GM12878 (cell line): ENCODE measurements at regions not wholly inside any gene's neighbourhood (a gene's known extent, or its start where the extent isn't known, plus 50 kb on each side); places are given as distances from the start of the nearest gene placed in this dataset.

ENCODE experiments used
- ATAC-seq: fragments of 200-7000 bp; cut with Tn5 transposase; 3 replicates; pipeline ENCODE4 v1.9.1; 2020; ENCODE audit warnings: mild to moderate bottlenecking, moderate library complexity
- BruUV-seq: library from RNA; stranded (reverse); fragments of 400-500 nt; replicated peaks from 2 replicates; lab custom pipeline; 2021; lab: Mats Ljungman, UMichigan
- CTCF ChIA-PET: fragments of 300-600 bp; sonication (Branson Sonifier 250); formaldehyde crosslinking; extraction: SDS; loops from one replicate; lab custom pipeline; 2021; ENCODE audit warnings: inconsistent platforms; lab: Yijun Ruan, JAX
- POLR2A ChIA-PET: fragments of 350-600 bp; formaldehyde crosslinking; extraction: SDS; loops from one replicate; lab custom pipeline; 2021; ENCODE audit warnings: inconsistent platforms; lab: Charles Lee
- RAD21 ChIA-PET: fragments of 300-600 bp; sonication (Branson Sonifier 250); formaldehyde crosslinking; loops from one replicate; lab custom pipeline; 2023; ENCODE audit warnings: antibody characterized with exemption; ENCODE audit not compliant: unreplicated experiment; lab: Charles Lee
- SMC1A ChIA-PET: fragments of 300-600 bp; sonication (Branson Sonifier 250); formaldehyde crosslinking; loops from one replicate; lab custom pipeline; 2023; ENCODE audit not compliant: unreplicated experiment, uncharacterized antibody; lab: Charles Lee
- DNase-seq: peaks from one replicate; pipeline ENCODE4 v3.0.0-alpha.2; 2011; ENCODE audit warnings: low read depth, low spot score
- FAIRE-seq: peaks from 3 replicates; lab custom pipeline; 2011; peaks lifted over from hg19 to GRCh38; lab: Jason Lieb, UNC
- H2AFZ ChIP-seq: 2 replicates; pipeline ENCODE4 v1.6.0; 2011; ENCODE audit warnings: low read depth, low read length, control low read depth; ENCODE audit not compliant: control insufficient read depth
- H3K27ac ChIP-seq: 2 replicates; pipeline ENCODE4 v1.5.1; 2011; ENCODE audit warnings: control low read depth; ENCODE audit not compliant: control insufficient read depth, insufficient read depth
- H3K27me3 ChIP-seq, 2 experiments: replicated peaks in 1 of 2; 2 replicates each; pipeline versions ENCODE4 v1.6.0 to v1.6.1; 2011; ENCODE audit warnings: low read length in 1 of 2; ENCODE audit not compliant: control insufficient read depth in 2 of 2, insufficient read depth in 2 of 2
- H3K36me3 ChIP-seq, 2 experiments: 2 replicates each; pipeline ENCODE4 v1.5.1; 2011; ENCODE audit warnings: low read length in 1 of 2; ENCODE audit not compliant: control insufficient read depth in 2 of 2, insufficient read depth in 2 of 2
- H3K4me1 ChIP-seq: 2 replicates; pipeline ENCODE4 v1.6.1; 2011; ENCODE audit warnings: mild to moderate bottlenecking, low read length, moderate library complexity, mixed read lengths; ENCODE audit not compliant: control insufficient read depth, insufficient read depth
- H3K4me2 ChIP-seq: 2 replicates; pipeline ENCODE4 v1.6.0; 2011; ENCODE audit warnings: control low read depth; ENCODE audit not compliant: control insufficient read depth, insufficient read depth
- H3K4me3 ChIP-seq: fragments of 200-600 bp; sonication (generic); 2 replicates; pipeline ENCODE4 v1.5.1; 2016
- H3K79me2 ChIP-seq: 2 replicates; pipeline ENCODE4 v1.6.0; 2011; ENCODE audit warnings: low read length; ENCODE audit not compliant: control insufficient read depth, insufficient read depth
- H3K9ac ChIP-seq: 2 replicates; pipeline ENCODE4 v1.8.0; 2011; ENCODE audit warnings: low read length, control low read depth, mixed read lengths; ENCODE audit not compliant: control insufficient read depth, insufficient read depth
- H3K9me3 ChIP-seq: replicated peaks from 3 replicates; pipeline ENCODE4 v1.5.1; 2011; ENCODE audit warnings: mild to moderate bottlenecking, low read length; ENCODE audit not compliant: control insufficient read depth, insufficient read depth
- H4K20me1 ChIP-seq: 2 replicates; pipeline ENCODE4 v1.6.0; 2011; ENCODE audit not compliant: control insufficient read depth, insufficient read depth
- ATF3 ChIP-seq: IDR thresholded peaks from 2 replicates; pipeline ENCODE4 v1.6.1; 2011; ENCODE audit warnings: low read depth, mild to moderate bottlenecking, low read length, moderate library complexity, borderline replicate concordance; ENCODE audit errors: extremely low read depth
- ATF7 ChIP-seq: fragments of 450-650 bp; IDR thresholded peaks from 2 replicates; pipeline ENCODE4 v1.6.1; 2016; ENCODE audit warnings: low read depth, mild to moderate bottlenecking
- BACH1 ChIP-seq: fragments of 450-650 bp; IDR thresholded peaks from 2 replicates; pipeline ENCODE4 v1.6.1; 2017; ENCODE audit warnings: mild to moderate bottlenecking, borderline replicate concordance
- CHD2 ChIP-seq: IDR thresholded peaks from 2 replicates; pipeline ENCODE4 v1.6.1; 2011; ENCODE audit warnings: low read depth, low read length, improper control_type of control experiment, borderline replicate concordance
- KDM1A ChIP-seq: fragments of 200-600 bp; sonication (generic); IDR thresholded peaks from 2 replicates; pipeline ENCODE4 v1.6.1; 2016; ENCODE audit warnings: borderline replicate concordance
- LARP7 ChIP-seq: fragments of 450-650 bp; IDR thresholded peaks from 2 replicates; pipeline ENCODE4 v1.6.1; 2017; ENCODE audit warnings: mild to moderate bottlenecking
- NR2C1 ChIP-seq: fragments of 450-650 bp; IDR thresholded peaks from 2 replicates; pipeline ENCODE4 v1.6.1; 2017; ENCODE audit warnings: antibody characterized with exemption, mild to moderate bottlenecking, moderate library complexity
- NR2C2 ChIP-seq: IDR thresholded peaks from 2 replicates; pipeline ENCODE4 v1.6.1; 2011; ENCODE audit warnings: borderline replicate concordance, low read depth; ENCODE audit not compliant: control insufficient read depth, insufficient read length
- PAX5 ChIP-seq: IDR thresholded peaks from 2 replicates; pipeline ENCODE4 v1.6.1; 2011; ENCODE audit warnings: low read depth, low read length, borderline replicate concordance
- RFX5 ChIP-seq: IDR thresholded peaks from 2 replicates; pipeline ENCODE4 v1.6.1; 2011; ENCODE audit warnings: low read depth, low read length, improper control_type of control experiment
- SMAD5 ChIP-seq: IDR thresholded peaks from 2 replicates; pipeline ENCODE4 v1.6.1; 2016; ENCODE audit warnings: antibody characterized with exemption, low read depth
- SP1 ChIP-seq: IDR thresholded peaks from one replicate; pipeline ENCODE4 v1.6.1; 2011; ENCODE audit warnings: low read depth, low read length
- ZBTB40 ChIP-seq: fragments of 450-650 bp; IDR thresholded peaks from 2 replicates; pipeline ENCODE4 v1.6.1; 2016; ENCODE audit warnings: mild to moderate bottlenecking, moderate library complexity, borderline replicate concordance
- ZZZ3 ChIP-seq: IDR thresholded peaks from 2 replicates; pipeline ENCODE4 v1.6.1; 2011; ENCODE audit warnings: low read depth; ENCODE audit not compliant: control insufficient read depth, insufficient read length
- WGBS: methylation state at CpG from one replicate; pipeline ENCODE4 v1.1.6; 2016; ENCODE audit warnings: low lambda C conversion rate; ENCODE audit not compliant: insufficient replicate concordance, insufficient coverage; ENCODE audit errors: missing lambda C conversion rate; 5-methylcytosine and 5-hydroxymethylcytosine counted together
- in situ Hi-C: fragments of 300-500 bp; cut with MboI; formaldehyde crosslinking; loops from 9 replicates; pipeline ENCODE4 v1.14.3; 2018; ENCODE audit warnings: mixed read lengths
- intact Hi-C: fragments of 100-400 bp; cut with micrococcal nuclease; formaldehyde crosslinking; loops from one replicate; pipeline ENCODE4 v1.14.2; 2022; ENCODE audit not compliant: unreplicated experiment

DNA sequence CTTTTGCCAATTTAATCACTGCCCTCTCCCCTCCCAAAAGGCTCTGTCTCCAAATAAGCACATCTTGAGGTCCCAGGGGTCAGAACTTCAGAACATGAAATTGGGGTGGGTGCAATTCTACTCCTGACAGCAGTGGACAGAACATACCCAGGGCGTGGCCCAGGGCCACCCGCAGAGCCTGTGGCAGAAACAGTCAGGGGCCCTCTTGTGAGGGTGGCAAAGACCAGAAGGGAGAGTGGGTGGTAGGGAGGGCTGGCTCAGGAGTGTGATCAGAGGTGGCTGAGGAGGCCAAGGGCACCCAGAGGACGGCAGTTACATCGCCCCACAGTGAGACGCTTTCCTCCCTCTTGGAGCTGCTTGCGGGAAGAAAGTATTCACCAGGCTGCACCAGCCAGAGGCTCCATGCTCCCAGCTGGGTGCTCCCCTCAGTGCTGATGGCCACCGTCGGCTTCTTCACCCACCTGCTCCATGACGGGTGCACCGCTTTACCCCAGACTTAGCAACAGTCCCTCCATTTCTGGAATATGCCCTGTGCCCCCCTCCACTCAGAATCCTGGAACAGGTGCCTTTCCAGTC lies 1388.0 kb downstream of the BRD1 start:
- Histone ChIP-seq H3K4me1 (no peaks in the 10 kb centered on the region), H3K79me2 (no peaks in the 10 kb centered on the region), H3K4me3 (no peak overlapping the region), H2AFZ (no peak overlapping the region), H3K9me3 (no peaks in the 10 kb centered on the region; the same call in 2 of the 3 replicates), H3K4me2 (no peak overlapping the region), H4K20me1 (no peaks in the 10 kb centered on the region), H3K27ac (no peak overlapping the region), H3K9ac (no peak overlapping the region), H3K27me3 (no peaks in the 10 kb centered on the region), H3K36me3 (no peaks in the 10 kb centered on the region)
- 54% methylated on average over 7 of the region's 10 CpGs for WGBS
- BruUV-seq = no TSS peak
- FAIRE-seq = no peak
- in situ Hi-C loops = no loop called here
- ChIA-PET SMC1A (no interaction called here), RAD21 (no interaction called here), CTCF (no interaction called here), POLR2A (no interaction called here)
- TF ChIP-seq BACH1 = no peak
- no peak for TF ChIP-seq RFX5
- TF ChIP-seq SMAD5 = no peak
- TF ChIP-seq LARP7 = no peak
- no peak for ATAC-seq
- DNase-seq = no peak
- intact Hi-C loops = no loop called here

DNA sequence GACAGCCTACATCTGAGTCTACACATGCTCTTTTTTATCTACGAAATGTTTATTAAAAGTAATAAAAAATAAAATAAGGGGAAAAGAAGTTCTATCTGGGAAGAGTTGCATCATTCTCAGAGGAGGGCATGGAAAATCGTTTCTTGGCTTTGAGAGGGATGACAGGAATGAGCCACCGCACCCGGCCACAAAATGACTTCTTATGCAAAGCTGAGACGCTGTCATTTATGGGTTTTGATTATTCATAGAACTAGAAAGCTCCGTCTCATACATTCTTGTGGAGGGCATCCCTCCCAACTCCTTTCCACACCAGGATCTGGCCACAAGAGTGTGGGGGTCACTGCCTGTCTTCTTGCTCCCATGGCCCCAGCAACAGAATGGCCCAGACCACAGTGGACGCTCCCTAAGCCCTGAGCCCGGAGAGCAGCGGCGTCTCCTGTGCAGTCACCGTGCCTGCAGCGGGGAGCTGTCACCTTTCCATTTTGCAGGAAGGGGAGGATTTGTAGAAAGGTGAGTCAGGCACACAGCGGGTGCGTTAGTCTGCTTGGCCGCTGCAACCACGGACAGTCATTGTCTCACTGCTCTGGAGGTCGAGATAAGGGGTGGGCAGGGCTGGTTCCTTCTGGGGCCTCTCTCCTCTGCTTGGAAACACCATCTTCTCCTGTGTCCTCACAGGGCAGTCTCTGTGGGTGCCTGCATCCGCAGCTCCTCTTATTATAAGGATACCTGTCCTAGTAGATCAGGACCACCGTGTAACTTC lies 1388.7 kb downstream of the BRD1 start:
- Histone ChIP-seq H3K36me3 (no peaks in the 10 kb centered on the region), H3K27me3 (no peaks in the 10 kb centered on the region), H4K20me1 (no peaks in the 10 kb centered on the region), H3K4me3 (no peak overlapping the region), H3K4me1 (no peaks in the 10 kb centered on the region), H3K27ac (no peak overlapping the region), H3K9me3 (no peaks in the 10 kb centered on the region; the same call in 2 of the 3 replicates), H3K4me2 (no peak overlapping the region), H3K79me2 (no peaks in the 10 kb centered on the region), H3K9ac (no peak overlapping the region), H2AFZ (no peak overlapping the region)
- ATAC-seq = no peak
- CTCF ChIA-PET = no interaction called here
- no peak for DNase-seq
- FAIRE-seq = no peak
- in situ Hi-C loops = no loop called here
- intact Hi-C loops = no loop called here
- WGBS = 43% methylated on average over 18 of the region's 19 CpGs
- SMC1A ChIA-PET = no interaction called here
- no TSS peak for BruUV-seq
- POLR2A ChIA-PET = no interaction called here
- RAD21 ChIA-PET = no interaction called here
- TF ChIP-seq ATF3 (no peak), ZBTB40 (no peak), ZZZ3 (no peak), NR2C2 (no peak), PAX5 (no peak), ATF7 (no peak), SP1 (no peak), NR2C1 (no peak), KDM1A (no peak), CHD2 (no peak)
